Anterior cingulate cortex (tissue), 58 donors: ENCODE measurements at regions not wholly inside any gene's neighbourhood (a gene's known extent, or its start where the extent isn't known, plus 50 kb on each side); places are given as distances from the start of the nearest gene placed in this dataset.

Experiments
- DNase-seq, 58 donors: peaks; one replicate each; lab custom pipeline; 2025; lab: John Stamatoyannopoulos, UW

GRCh38 chr6:23183846-23184245 lies 614.5 kb downstream of the HDGFL1 start:
- DNase-seq, result no peak

GRCh38 chr6:23184351-23184750 lies 615.0 kb downstream of the HDGFL1 start:
- no peak for DNase-seq

- no peak for DNase-seq
Observed at GRCh38 chr6:23195487-23195886, 626.1 kb downstream of the HDGFL1 start.

DNA sequence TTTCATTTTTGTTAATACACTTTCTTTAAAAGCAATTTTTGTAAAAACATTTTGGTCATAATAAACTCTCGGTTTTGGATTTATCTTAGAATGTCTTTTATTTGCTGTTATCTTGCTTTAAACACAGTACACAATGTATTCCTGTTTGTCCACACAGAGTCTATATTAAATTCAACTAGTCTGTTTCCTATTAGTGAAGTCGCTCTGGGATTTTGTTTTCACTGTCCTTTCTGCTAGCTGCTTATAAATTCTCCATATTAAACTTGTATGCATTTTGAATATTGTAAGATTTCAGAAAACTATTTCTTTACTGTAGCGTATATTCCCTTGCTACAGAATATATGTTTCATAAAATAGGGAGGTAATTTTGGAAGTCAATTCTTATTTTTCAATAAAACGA lies 630.2 kb downstream of the HDGFL1 start:
- DNase-seq, result no peak

GRCh38 chr6:23200946-23201345 lies 631.6 kb downstream of the HDGFL1 start:
- no peak for DNase-seq

DNA sequence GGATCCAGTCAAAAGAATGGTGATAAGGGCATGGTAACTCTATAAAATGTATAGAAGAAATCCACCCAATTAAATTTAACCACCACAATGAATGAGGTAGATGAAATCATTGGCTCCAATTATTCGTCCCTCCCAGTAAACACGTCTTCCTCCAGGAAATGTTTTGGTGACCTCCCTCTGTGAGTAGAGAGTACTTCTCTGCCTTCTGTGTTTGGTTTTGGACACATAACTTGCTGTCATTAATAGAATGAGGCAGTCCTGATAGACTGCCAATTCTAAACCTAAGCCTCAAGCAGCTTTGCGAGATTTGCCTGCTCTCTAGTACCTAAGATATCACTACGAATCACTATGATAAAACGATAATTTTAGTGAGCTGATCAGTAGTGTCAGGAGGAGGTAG lies 632.8 kb downstream of the HDGFL1 start:
- DNase-seq, result no peak

GRCh38 chr6:23212398-23212797 lies 643.0 kb downstream of the HDGFL1 start:
- no peak for DNase-seq

- no peak for DNase-seq
Observed at GRCh38 chr6:23213193-23213592, 643.8 kb downstream of the HDGFL1 start.

DNA sequence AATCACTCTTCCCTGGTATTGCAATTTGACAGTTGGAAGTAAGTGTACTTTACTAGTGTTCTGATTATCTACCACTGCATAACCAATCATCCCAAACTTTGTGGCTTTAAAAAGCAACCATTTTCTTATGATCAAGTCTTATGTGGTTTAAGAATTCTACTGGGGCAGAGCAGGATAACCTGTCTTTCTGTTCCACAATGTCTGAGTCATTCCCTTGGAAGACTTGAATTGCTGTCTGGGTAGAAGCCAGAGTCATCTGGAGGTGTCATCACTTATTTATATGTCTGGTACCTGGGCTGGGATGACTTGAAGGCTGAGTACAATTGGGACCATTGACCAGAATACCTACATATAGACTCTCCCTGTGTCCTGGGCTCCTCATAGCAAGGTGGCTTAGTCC lies 644.3 kb downstream of the HDGFL1 start:
- DNase-seq, result no peak

- DNase-seq, result peak in 11 of 58 donors; percentile 0 to 34 (median 1)
Observed at GRCh38 chr6:23218751-23219150, 649.4 kb downstream of the HDGFL1 start.

GRCh38 chr6:23222724-23223123 lies 653.4 kb downstream of the HDGFL1 start:
- DNase-seq, result no peak

- no peak for DNase-seq
Observed at GRCh38 chr6:23224540-23224939, 655.2 kb downstream of the HDGFL1 start.

GRCh38 chr6:23228439-23229024 lies 659.2 kb downstream of the HDGFL1 start:
- no peak for DNase-seq

DNA sequence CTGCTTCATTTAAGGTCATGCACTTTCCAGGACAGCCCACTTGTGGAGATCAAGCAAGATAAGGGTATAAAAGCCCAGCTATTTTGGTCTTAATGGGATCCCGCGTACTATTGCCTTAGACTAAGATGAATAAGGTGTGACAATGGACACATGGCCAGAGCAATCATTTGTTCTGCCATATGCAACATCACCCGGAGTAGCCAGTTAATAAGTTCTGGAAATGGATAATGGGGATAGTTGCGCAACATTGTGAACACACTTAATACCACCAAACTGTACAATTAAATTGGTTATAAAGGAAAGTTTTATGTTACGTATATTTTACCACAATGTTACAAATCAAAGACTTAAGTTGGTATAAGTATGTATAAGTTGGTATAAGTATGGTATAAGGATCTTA lies 674.5 kb downstream of the HDGFL1 start:
- no peak for DNase-seq

DNA sequence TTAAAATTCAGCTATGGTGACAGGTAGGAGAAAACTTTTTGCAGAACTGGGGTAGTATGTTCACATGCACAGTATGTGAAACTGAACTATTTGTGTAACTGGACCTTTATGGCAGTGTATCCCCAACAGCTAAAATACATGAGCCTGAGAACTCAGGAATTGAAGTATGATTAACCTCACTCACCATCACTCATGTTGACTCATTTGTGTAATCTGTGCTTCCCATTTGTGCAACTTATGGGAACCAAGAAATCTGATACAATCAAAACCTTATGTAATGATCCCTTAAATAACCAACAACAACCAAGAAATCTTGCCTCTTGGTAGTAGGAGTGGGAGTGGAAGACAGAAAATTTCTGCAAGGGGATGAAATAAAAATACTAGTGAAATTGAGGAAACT lies 674.9 kb downstream of the HDGFL1 start:
- no peak for DNase-seq

DNA sequence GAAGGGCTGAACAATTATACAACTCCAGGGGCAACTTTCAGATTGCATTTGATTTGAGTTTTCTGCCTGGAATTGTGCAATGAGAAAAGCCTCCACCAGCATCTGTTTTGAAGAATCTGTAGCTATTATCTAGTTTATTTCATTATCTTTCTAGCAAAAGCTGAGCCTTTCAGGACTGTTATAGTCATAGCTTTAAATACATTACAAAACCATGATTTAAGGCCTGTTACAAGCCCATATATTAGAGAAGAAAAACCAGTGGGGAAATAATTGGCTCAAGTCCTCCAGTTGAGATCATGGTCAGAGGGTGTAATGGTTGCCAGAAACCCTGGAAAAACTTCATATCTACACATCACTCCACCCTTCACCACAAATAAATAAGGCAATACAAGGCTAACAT lies 676.2 kb downstream of the HDGFL1 start:
- no peak for DNase-seq

GRCh38 chr6:23246896-23247295 lies 677.5 kb downstream of the HDGFL1 start:
- DNase-seq, result no peak

DNA sequence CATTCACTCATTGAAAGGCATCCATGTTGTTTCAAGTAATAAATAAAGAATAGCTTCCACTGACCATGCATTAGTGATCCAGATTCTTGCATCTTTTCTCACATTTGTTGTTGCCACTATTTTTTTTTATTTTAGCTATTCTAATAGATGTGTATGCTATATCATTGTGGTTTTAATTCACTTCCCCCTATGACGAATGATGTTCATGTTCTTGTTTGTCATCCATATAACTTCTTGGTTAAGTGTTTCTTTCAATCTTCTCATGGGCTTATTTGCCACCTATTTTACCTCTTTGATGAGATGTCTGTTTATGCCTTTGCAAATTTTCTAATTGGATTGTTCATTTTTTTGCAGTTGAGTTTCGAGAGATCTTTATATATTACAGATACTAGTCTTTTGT lies 681.2 kb downstream of the HDGFL1 start:
- no peak for DNase-seq

DNA sequence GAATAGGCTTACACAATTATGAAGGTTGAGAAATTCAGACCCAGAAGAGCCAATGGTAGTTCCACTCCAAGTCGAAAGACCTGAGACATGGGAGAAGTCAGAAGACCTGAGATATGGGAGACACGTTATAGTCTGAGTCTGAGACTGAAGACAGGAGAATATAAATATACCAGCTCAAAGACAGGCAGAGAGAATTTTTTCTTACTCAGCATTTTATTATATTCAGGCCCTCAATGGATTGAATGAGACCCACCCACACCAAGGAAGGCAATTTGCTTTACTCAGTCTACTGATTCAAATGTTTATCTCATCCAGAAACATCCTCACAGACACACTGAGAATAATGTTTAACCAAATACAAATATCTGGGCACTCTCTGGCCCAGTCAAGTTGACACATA lies 693.5 kb downstream of the HDGFL1 start:
- DNase-seq, result no peak

- no peak for DNase-seq
Observed at GRCh38 chr6:23265270-23265669, 695.9 kb downstream of the HDGFL1 start.

DNA sequence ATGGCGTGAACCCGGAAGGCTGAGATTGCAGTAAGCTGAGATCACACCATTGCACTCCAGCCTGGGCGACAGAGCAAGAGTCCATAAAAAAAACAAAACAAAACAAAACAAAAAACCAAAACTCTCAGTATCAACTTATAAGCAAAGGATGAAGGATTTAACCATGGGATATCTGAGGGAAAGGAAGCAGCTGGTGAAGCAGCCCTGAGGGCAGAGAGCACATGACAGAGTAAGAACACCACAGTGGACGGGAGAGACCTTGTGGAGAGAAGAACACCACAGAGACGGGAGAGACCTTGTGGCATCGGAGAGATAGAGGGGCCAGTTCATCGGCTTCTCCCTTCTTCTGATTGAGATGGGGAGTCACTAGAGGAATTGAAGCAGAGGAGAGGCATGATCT lies 697.2 kb downstream of the HDGFL1 start:
- no peak for DNase-seq

- no peak for DNase-seq
Observed at GRCh38 chr6:23267651-23268050, 698.3 kb downstream of the HDGFL1 start.

DNA sequence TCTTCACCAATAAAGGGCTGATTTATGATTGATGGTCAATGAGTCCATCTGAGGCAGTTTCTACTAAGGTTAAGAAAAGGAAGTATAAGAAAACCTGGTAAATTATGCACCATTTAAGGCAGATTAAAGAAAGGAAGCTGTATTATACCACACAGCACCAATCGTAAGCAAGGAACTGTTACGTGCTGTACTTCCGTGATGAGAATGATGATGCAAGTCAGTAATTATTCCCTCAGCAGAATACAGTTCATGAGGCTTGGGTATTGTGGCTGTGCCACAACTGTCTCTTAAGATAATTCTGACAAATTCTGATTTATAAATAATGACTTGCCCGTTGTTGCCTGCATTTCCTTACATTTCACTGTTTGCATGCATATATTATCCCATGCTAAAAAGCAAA lies 699.0 kb downstream of the HDGFL1 start:
- DNase-seq, result no peak
